Neural cell (in vitro differentiated cells): ENCODE measurements at regions not wholly inside any gene's neighbourhood (a gene's known extent, or its start where the extent isn't known, plus 50 kb on each side); places are given as distances from the start of the nearest gene placed in this dataset.

Experiments
- H2AFZ ChIP-seq: fragments of 200-600, 300-800 bp; sonication (generic), shearing (Covaris generic); 2 replicates; pipeline ENCODE4 v1.6.0; 2014; ENCODE audit warnings: low read depth, mild to moderate bottlenecking, antibody characterized with exemption, low read length, moderate library complexity
- H3F3A ChIP-seq: fragments of 200-600 bp; shearing (Covaris generic); 2 replicates; pipeline ENCODE4 v1.6.1; 2016; ENCODE audit warnings: mild to moderate bottlenecking, moderate library complexity, mixed read lengths, antibody characterized with exemption, low read length; ENCODE audit not compliant: insufficient read depth, poor library complexity, severe bottlenecking
- H3K27ac ChIP-seq: fragments of 200-600, 300-800 bp; sonication (generic), shearing (Covaris generic); 2 replicates; pipeline ENCODE4 v1.5.1; 2014; ENCODE audit warnings: mild to moderate bottlenecking, low read length, moderate library complexity
- H3K27me3 ChIP-seq: fragments of 300-800, 200-600 bp; sonication (generic), shearing (Covaris generic); 2 replicates; pipeline ENCODE4 v1.6.0; 2014; ENCODE audit warnings: mild to moderate bottlenecking, low read depth, low read length, moderate library complexity; ENCODE audit not compliant: insufficient read depth
- H3K36me3 ChIP-seq: fragments of 300-800, 200-600 bp; sonication (generic), shearing (Covaris generic); 2 replicates; pipeline ENCODE4 v1.5.1; 2014; ENCODE audit warnings: mild to moderate bottlenecking, antibody characterized with exemption, low read length, moderate library complexity; ENCODE audit not compliant: insufficient read depth
- H3K4me2 ChIP-seq: fragments of 300-800, 200-600 bp; sonication (generic), shearing (Covaris generic); 2 replicates; pipeline ENCODE4 v1.6.0; 2014; ENCODE audit warnings: mild to moderate bottlenecking, low read length
- H3K4me3 ChIP-seq: fragments of 300-800, 200-600 bp; sonication (generic), shearing (Covaris generic); 2 replicates; pipeline ENCODE4 v1.5.1; 2014; ENCODE audit warnings: mild to moderate bottlenecking, low read length, moderate library complexity
- H3K79me2 ChIP-seq: fragments of 200-600 bp; shearing (Covaris generic); replicated peaks from 2 replicates; pipeline ENCODE4 v1.6.0; 2014; ENCODE audit warnings: mild to moderate bottlenecking, low read length, moderate library complexity; ENCODE audit not compliant: insufficient read depth
- H3K9ac ChIP-seq: fragments of 300-800, 200-600 bp; sonication (generic), shearing (Covaris generic); 2 replicates; pipeline ENCODE4 v1.6.1; 2016; ENCODE audit warnings: mild to moderate bottlenecking, low read length, mixed read lengths
- H3K9me2 ChIP-seq: fragments of 200-600 bp; shearing (Covaris generic); 2 replicates; pipeline ENCODE4 v1.6.1; 2016; ENCODE audit warnings: mild to moderate bottlenecking, low read length, mixed read lengths; ENCODE audit not compliant: insufficient read depth
- H3K9me3 ChIP-seq: fragments of 200-600, 300-800 bp; sonication (generic), shearing (Covaris generic); 2 replicates; pipeline ENCODE4 v1.6.1; 2016; ENCODE audit warnings: mild to moderate bottlenecking, mixed run types, low read length, moderate library complexity, mixed read lengths
- H4K20me1 ChIP-seq: fragments of 200-600 bp; shearing (Covaris generic); 2 replicates; pipeline ENCODE4 v1.6.1; 2016; ENCODE audit warnings: mild to moderate bottlenecking, mixed run types; ENCODE audit not compliant: insufficient read depth
- EP300 ChIP-seq: fragments of 450-650 bp; conservative IDR thresholded peaks from 2 replicates; pipeline ENCODE4 v1.6.1; 2014; ENCODE audit warnings: antibody characterized with exemption, mild to moderate bottlenecking, moderate library complexity; ENCODE audit not compliant: poor library complexity, severe bottlenecking
- EZH2 ChIP-seq: fragments of 200-600, 300-800 bp; shearing (Covaris generic), sonication (generic); IDR thresholded peaks from 2 replicates; pipeline ENCODE4 v1.6.1; 2014; ENCODE audit warnings: antibody characterized with exemption, low read length, borderline replicate concordance, mild to moderate bottlenecking; ENCODE audit not compliant: insufficient read depth, poor library complexity, severe bottlenecking
- MXI1 ChIP-seq: fragments of 450-650 bp; conservative IDR thresholded peaks from 2 replicates; pipeline ENCODE4 v1.6.1; 2014; ENCODE audit warnings: antibody characterized with exemption, mild to moderate bottlenecking; ENCODE audit not compliant: poor library complexity, severe bottlenecking
- POLR2AphosphoS5 ChIP-seq: IDR thresholded peaks from 2 replicates; pipeline ENCODE4 v1.6.1; 2012
- RAD21 ChIP-seq: fragments of 450-650 bp; conservative IDR thresholded peaks from 2 replicates; pipeline ENCODE4 v1.6.1; 2014; ENCODE audit warnings: antibody characterized with exemption, mild to moderate bottlenecking, moderate library complexity
- SMC3 ChIP-seq: fragments of 450-650 bp; conservative IDR thresholded peaks from 2 replicates; pipeline ENCODE4 v1.6.1; 2014; ENCODE audit warnings: antibody characterized with exemption, mild to moderate bottlenecking, moderate library complexity; ENCODE audit not compliant: poor library complexity
- TAF1 ChIP-seq: IDR thresholded peaks from 2 replicates; pipeline ENCODE4 v1.6.1; 2012; ENCODE audit warnings: low read depth
- TF ChIP-seq, protein P1 (sequence below): IDR thresholded peaks from 2 replicates; pipeline ENCODE4 v1.6.1; 2012; ENCODE audit warnings: borderline replicate concordance
- TF ChIP-seq, protein P2 (sequence below): fragments of 450-650 bp; IDR thresholded peaks from 2 replicates; pipeline ENCODE4 v1.5.1; 2014; ENCODE audit warnings: antibody characterized with exemption, mild to moderate bottlenecking, moderate library complexity; ENCODE audit not compliant: poor library complexity, severe bottlenecking

DNA sequence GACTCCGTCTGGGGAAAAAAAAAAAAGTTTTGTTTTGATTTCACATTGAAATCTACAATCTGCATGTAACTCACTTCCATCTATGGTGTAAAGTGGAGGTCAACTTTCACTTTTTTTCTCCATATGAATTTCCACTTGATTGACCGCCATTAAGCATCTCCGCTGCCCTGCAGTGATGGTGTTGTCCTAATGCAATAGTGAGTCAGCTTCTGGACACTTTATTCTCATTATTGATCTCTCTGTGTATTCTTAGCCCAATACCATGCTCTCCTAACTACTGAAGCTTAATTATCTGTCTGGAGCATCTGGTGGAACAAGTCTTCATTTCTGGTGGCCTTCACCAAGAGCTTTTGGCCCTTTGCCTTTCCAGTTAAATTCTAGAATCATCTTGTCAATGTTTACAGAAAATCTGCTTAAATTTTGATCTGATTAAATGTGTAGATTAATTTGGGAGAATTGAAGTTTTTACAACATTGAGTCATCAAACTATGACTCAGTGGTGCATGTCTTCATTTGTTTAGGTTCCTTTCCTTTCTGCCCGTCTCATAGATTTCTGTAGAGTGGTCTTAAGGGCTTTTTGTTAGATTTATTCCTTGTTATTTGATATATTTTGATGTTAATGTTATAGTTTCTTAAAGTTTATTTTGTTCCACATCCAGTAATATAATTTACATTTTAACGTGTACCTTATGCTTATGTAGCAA is 181.5 kb downstream of the PRDM2 start:
- Histone ChIP-seq H2AFZ (no peak overlapping the region), H3K4me2 (no peak overlapping the region), H3K9ac (no peak overlapping the region), H3K36me3 (no peaks in the 10 kb centered on the region), H4K20me1 (no peaks in the 10 kb centered on the region), H3K9me3 (no peaks in the 10 kb centered on the region), H3K9me2 (no peaks in the 10 kb centered on the region), H3F3A (no peaks in the 10 kb centered on the region), H3K27me3 (no peaks in the 10 kb centered on the region), H3K79me2 (no peaks in the 10 kb centered on the region), H3K4me3 (no peak overlapping the region), H3K27ac (no peak overlapping the region)
- no peak for TF ChIP-seq RAD21
- TF ChIP-seq, protein P1, sequence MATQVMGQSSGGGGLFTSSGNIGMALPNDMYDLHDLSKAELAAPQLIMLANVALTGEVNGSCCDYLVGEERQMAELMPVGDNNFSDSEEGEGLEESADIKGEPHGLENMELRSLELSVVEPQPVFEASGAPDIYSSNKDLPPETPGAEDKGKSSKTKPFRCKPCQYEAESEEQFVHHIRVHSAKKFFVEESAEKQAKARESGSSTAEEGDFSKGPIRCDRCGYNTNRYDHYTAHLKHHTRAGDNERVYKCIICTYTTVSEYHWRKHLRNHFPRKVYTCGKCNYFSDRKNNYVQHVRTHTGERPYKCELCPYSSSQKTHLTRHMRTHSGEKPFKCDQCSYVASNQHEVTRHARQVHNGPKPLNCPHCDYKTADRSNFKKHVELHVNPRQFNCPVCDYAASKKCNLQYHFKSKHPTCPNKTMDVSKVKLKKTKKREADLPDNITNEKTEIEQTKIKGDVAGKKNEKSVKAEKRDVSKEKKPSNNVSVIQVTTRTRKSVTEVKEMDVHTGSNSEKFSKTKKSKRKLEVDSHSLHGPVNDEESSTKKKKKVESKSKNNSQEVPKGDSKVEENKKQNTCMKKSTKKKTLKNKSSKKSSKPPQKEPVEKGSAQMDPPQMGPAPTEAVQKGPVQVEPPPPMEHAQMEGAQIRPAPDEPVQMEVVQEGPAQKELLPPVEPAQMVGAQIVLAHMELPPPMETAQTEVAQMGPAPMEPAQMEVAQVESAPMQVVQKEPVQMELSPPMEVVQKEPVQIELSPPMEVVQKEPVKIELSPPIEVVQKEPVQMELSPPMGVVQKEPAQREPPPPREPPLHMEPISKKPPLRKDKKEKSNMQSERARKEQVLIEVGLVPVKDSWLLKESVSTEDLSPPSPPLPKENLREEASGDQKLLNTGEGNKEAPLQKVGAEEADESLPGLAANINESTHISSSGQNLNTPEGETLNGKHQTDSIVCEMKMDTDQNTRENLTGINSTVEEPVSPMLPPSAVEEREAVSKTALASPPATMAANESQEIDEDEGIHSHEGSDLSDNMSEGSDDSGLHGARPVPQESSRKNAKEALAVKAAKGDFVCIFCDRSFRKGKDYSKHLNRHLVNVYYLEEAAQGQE, result no peak

DNA sequence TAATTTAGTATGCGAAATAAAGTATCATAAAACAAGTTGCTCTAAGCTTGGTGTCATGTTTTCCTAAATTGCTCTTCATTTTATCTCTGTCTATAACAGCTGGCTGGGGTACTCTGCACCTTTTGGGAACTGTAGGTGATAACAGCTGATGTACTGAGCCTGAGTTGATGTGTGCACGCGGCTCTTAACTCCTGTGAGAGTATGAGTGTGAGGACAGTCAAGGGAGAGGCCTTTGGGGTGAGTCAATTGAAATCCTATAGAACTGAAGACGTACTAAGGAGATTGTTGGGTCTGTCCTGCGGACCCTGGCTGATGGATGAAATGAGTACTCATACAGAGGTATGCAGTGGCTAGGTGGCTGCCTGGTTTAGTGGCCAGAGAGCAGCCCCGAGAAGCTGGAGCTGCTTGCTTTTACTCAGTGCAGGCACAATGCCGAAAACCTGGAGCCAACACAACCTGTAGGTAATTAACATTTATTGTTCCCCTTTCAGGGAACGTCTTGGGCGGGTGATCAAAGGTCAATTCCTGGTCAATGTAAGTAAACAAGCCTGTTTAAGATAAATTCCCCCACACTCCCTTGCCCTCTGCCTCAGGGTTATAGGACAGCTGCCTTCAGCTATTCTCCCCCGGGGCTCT is 188.5 kb downstream of the PRDM2 start:
- Histone ChIP-seq H4K20me1 (no peaks in the 10 kb centered on the region), H3K4me3 (no peak overlapping the region), H2AFZ (no peak overlapping the region), H3K79me2 (no peaks in the 10 kb centered on the region), H3K4me2 (no peak overlapping the region), H3K36me3 (no peaks in the 10 kb centered on the region), H3K9ac (no peak overlapping the region), H3K27me3 (peaks cover 19% of the 10 kb centered on the region), H3K9me3 (no peaks in the 10 kb centered on the region), H3K9me2 (no peaks in the 10 kb centered on the region), H3K27ac (no peak overlapping the region), H3F3A (no peaks in the 10 kb centered on the region)
- TF ChIP-seq RAD21, result no peak
- TF ChIP-seq POLR2AphosphoS5, result no peak

DNA sequence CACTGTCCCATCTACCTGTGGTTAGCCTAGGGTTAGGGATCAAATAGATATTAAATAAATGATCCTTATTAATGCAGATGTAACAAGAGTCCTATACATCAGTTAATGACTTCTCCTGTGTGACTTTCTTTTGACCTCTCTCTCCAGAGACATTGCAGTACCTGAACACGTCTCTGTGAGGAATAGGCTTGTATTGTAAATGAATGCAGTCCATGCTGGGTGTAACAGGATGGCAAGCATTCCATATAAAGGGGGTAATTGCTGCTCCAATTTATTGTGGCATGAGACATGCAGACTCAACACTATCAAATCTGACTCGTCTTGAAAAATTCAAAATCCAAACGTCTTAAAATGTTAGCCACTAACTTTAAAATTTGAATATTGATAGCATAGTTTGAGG is 189.5 kb downstream of the PRDM2 start:
- H3K27me3 ChIP-seq, result peaks cover 27% of the 10 kb centered on the region

More for the DNA sequence above, 189.5 kb downstream of the PRDM2 start:
- no peaks in the 10 kb centered on the region for H4K20me1 ChIP-seq
- H3K4me2 ChIP-seq, result no peak overlapping the region
- TF ChIP-seq, protein P2, sequence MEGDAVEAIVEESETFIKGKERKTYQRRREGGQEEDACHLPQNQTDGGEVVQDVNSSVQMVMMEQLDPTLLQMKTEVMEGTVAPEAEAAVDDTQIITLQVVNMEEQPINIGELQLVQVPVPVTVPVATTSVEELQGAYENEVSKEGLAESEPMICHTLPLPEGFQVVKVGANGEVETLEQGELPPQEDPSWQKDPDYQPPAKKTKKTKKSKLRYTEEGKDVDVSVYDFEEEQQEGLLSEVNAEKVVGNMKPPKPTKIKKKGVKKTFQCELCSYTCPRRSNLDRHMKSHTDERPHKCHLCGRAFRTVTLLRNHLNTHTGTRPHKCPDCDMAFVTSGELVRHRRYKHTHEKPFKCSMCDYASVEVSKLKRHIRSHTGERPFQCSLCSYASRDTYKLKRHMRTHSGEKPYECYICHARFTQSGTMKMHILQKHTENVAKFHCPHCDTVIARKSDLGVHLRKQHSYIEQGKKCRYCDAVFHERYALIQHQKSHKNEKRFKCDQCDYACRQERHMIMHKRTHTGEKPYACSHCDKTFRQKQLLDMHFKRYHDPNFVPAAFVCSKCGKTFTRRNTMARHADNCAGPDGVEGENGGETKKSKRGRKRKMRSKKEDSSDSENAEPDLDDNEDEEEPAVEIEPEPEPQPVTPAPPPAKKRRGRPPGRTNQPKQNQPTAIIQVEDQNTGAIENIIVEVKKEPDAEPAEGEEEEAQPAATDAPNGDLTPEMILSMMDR, result no peak
- TF ChIP-seq POLR2AphosphoS5, result no peak
- TF ChIP-seq SMC3, result no peak
- TF ChIP-seq EZH2, result no peak
- TF ChIP-seq EP300, result no peak
- TF ChIP-seq, protein P1, result no peak
- TF ChIP-seq MXI1, result no peak
- no peak for TF ChIP-seq TAF1
- TF ChIP-seq RAD21, result no peak
- H3K9ac ChIP-seq, result no peak overlapping the region
- no peaks in the 10 kb centered on the region for H3K9me2 ChIP-seq
- no peaks in the 10 kb centered on the region for H3K9me3 ChIP-seq
- H2AFZ ChIP-seq, result no peak overlapping the region
- H3K79me2 ChIP-seq, result no peaks in the 10 kb centered on the region
- no peaks in the 10 kb centered on the region for H3K36me3 ChIP-seq
- H3F3A ChIP-seq, result no peaks in the 10 kb centered on the region
- H3K4me3 ChIP-seq, result no peak overlapping the region
- H3K27ac ChIP-seq, result no peak overlapping the region
